Neural progenitor cell (in vitro differentiated cells): ENCODE measurements at regions not wholly inside any gene's neighbourhood (a gene's known extent, or its start where the extent isn't known, plus 50 kb on each side); places are given as distances from the start of the nearest gene placed in this dataset.
A peak's percentile ranks its signal among the peaks of the same experiment; 100 is the strongest.

Experiments
- DNase-seq: peaks from one replicate; pipeline ENCODE4 v3.0.0-alpha.2; 2016; ENCODE audit warnings: low spot score
- H2AFZ ChIP-seq: fragments of 200-600 bp; sonication (generic); replicated peaks from 2 replicates; pipeline ENCODE4 v1.6.1; 2016; ENCODE audit warnings: antibody characterized with exemption
- H3F3A ChIP-seq: fragments of 200-600 bp; sonication (generic); 2 replicates; pipeline ENCODE4 v1.6.1; 2016; ENCODE audit warnings: antibody characterized with exemption, low read depth
- H3K27ac ChIP-seq: fragments of 200-600 bp; sonication (generic); 2 replicates; pipeline ENCODE4 v1.5.1; 2016; ENCODE audit warnings: mild to moderate bottlenecking
- H3K27me3 ChIP-seq: fragments of 200-600 bp; sonication (generic); 2 replicates; pipeline ENCODE4 v1.6.1; 2016; ENCODE audit warnings: mild to moderate bottlenecking, moderate library complexity
- H3K36me3 ChIP-seq: fragments of 200-600 bp; sonication (generic); 2 replicates; pipeline ENCODE4 v1.5.1; 2016
- H3K4me1 ChIP-seq: fragments of 200-600 bp; sonication (generic); 2 replicates; pipeline ENCODE4 v1.6.1; 2016; ENCODE audit warnings: mixed run types
- H3K4me2 ChIP-seq: fragments of 200-600 bp; sonication (generic); 2 replicates; pipeline ENCODE4 v1.6.1; 2016
- H3K4me3 ChIP-seq: fragments of 200-600 bp; sonication (generic); 2 replicates; pipeline ENCODE4 v1.5.1; 2016
- H3K79me2 ChIP-seq: fragments of 200-600 bp; sonication (generic); 2 replicates; pipeline ENCODE4 v1.6.1; 2016; ENCODE audit warnings: low read depth
- H3K9ac ChIP-seq: fragments of 200-600 bp; sonication (generic); 2 replicates; pipeline ENCODE4 v1.6.1; 2016
- H3K9me3 ChIP-seq: fragments of 200-600 bp; sonication (generic); 2 replicates; pipeline ENCODE4 v1.5.1; 2016; ENCODE audit warnings: low read depth
- H4K20me1 ChIP-seq: fragments of 200-600 bp; sonication (generic); 2 replicates; pipeline ENCODE4 v1.6.1; 2016; ENCODE audit warnings: low read depth
- H3K27ac Mint-ChIP-seq: 3 replicates; pipeline ENCODE4 v1.8.0; 2021; ENCODE audit warnings: mixed read lengths
- H3K27me3 Mint-ChIP-seq: 2 replicates; pipeline ENCODE4 v1.8.0; 2022; ENCODE audit warnings: low read depth, mild to moderate bottlenecking, inconsistent platforms, moderate library complexity, mixed read lengths; ENCODE audit not compliant: insufficient read depth
- H3K36me3 Mint-ChIP-seq: 3 replicates; pipeline ENCODE4 v1.8.0; 2021; ENCODE audit warnings: mixed read lengths
- H3K4me1 Mint-ChIP-seq: 3 replicates; pipeline ENCODE4 v1.8.0; 2021; ENCODE audit warnings: mixed read lengths
- H3K4me3 Mint-ChIP-seq: 3 replicates; pipeline ENCODE4 v1.8.0; 2021; ENCODE audit warnings: mild to moderate bottlenecking, moderate library complexity, mixed read lengths
- H3K9me3 Mint-ChIP-seq: 3 replicates; pipeline ENCODE4 v1.8.0; 2020; ENCODE audit warnings: mixed read lengths
- EZH2 ChIP-seq: fragments of 200-600 bp; sonication (generic); IDR thresholded peaks from 2 replicates; pipeline ENCODE4 v1.6.1; 2017; ENCODE audit warnings: antibody characterized with exemption, mild to moderate bottlenecking, moderate library complexity
- EZH2phosphoT487 ChIP-seq: fragments of 200-600 bp; sonication (generic); IDR thresholded peaks from 2 replicates; pipeline ENCODE4 v1.6.1; 2017; ENCODE audit warnings: antibody characterized with exemption
- TF ChIP-seq, protein P1 (sequence below): fragments of 200-600 bp; sonication (generic); IDR thresholded peaks from 2 replicates; pipeline ENCODE4 v1.5.1; 2017; ENCODE audit warnings: antibody characterized with exemption, mild to moderate bottlenecking

- Histone ChIP-seq H2AFZ (peak overlapping the region; percentile 8), H3K4me3 (no peak overlapping the region), H3K9ac (no peak overlapping the region), H3K9me3 (no peaks in the 10 kb centered on the region), H3K36me3 (no peaks in the 10 kb centered on the region), H3K27ac (peak overlapping the region; percentile 51), H3K27me3 (no peaks in the 10 kb centered on the region), H3K4me1 (peaks cover 25% of the 10 kb centered on the region), H3F3A (peaks cover 6% of the 10 kb centered on the region), H4K20me1 (no peaks in the 10 kb centered on the region), H3K4me2 (peak overlapping the region; percentile 58), H3K79me2 (no peaks in the 10 kb centered on the region)
- Mint-ChIP-seq H3K27me3 (no peaks in the 10 kb centered on the region), H3K4me1 (peaks cover 8% of the 10 kb centered on the region), H3K4me3 (no peak overlapping the region), H3K36me3 (no peaks in the 10 kb centered on the region), H3K9me3 (no peaks in the 10 kb centered on the region), H3K27ac (no peak overlapping the region)
- peak; percentile 53 for DNase-seq
- no peak for TF ChIP-seq EZH2
- TF ChIP-seq EZH2phosphoT487 = no peak
- TF ChIP-seq, protein P1, sequence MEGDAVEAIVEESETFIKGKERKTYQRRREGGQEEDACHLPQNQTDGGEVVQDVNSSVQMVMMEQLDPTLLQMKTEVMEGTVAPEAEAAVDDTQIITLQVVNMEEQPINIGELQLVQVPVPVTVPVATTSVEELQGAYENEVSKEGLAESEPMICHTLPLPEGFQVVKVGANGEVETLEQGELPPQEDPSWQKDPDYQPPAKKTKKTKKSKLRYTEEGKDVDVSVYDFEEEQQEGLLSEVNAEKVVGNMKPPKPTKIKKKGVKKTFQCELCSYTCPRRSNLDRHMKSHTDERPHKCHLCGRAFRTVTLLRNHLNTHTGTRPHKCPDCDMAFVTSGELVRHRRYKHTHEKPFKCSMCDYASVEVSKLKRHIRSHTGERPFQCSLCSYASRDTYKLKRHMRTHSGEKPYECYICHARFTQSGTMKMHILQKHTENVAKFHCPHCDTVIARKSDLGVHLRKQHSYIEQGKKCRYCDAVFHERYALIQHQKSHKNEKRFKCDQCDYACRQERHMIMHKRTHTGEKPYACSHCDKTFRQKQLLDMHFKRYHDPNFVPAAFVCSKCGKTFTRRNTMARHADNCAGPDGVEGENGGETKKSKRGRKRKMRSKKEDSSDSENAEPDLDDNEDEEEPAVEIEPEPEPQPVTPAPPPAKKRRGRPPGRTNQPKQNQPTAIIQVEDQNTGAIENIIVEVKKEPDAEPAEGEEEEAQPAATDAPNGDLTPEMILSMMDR = no peak
Observed at GRCh38 chr1:95438218-95438948, 204.4 kb downstream of the RWDD3 start.

- Histone ChIP-seq H3K4me2 (no peak overlapping the region), H3K36me3 (no peaks in the 10 kb centered on the region), H2AFZ (no peak overlapping the region), H3K27ac (no peak overlapping the region), H3K9ac (no peak overlapping the region), H3F3A (peaks cover 6% of the 10 kb centered on the region), H3K9me3 (no peaks in the 10 kb centered on the region), H3K4me1 (peaks cover 25% of the 10 kb centered on the region), H3K27me3 (no peaks in the 10 kb centered on the region), H3K4me3 (no peak overlapping the region), H4K20me1 (no peaks in the 10 kb centered on the region), H3K79me2 (no peaks in the 10 kb centered on the region)
- Mint-ChIP-seq H3K4me1 (peaks cover 8% of the 10 kb centered on the region), H3K27me3 (no peaks in the 10 kb centered on the region), H3K27ac (no peak overlapping the region), H3K4me3 (no peak overlapping the region), H3K36me3 (no peaks in the 10 kb centered on the region), H3K9me3 (no peaks in the 10 kb centered on the region)
- TF ChIP-seq EZH2phosphoT487 = no peak
- TF ChIP-seq, protein P1 = no peak
- TF ChIP-seq EZH2 = no peak
- no peak for DNase-seq
Observed at GRCh38 chr1:95440511-95440910, 206.5 kb downstream of the RWDD3 start.

GRCh38 chr1:95449516-95449915, 215.5 kb downstream of the RWDD3 start:
- DNase-seq = no peak
- Histone ChIP-seq H3F3A (no peaks in the 10 kb centered on the region), H3K4me2 (no peak overlapping the region), H3K9ac (no peak overlapping the region), H3K4me3 (no peak overlapping the region), H3K9me3 (no peaks in the 10 kb centered on the region), H3K27ac (no peak overlapping the region), H4K20me1 (no peaks in the 10 kb centered on the region), H3K79me2 (no peaks in the 10 kb centered on the region), H2AFZ (no peak overlapping the region), H3K27me3 (no peaks in the 10 kb centered on the region), H3K4me1 (no peaks in the 10 kb centered on the region), H3K36me3 (no peaks in the 10 kb centered on the region)
- Mint-ChIP-seq H3K9me3 (peaks cover 2% of the 10 kb centered on the region), H3K27me3 (peaks cover 4% of the 10 kb centered on the region), H3K4me1 (no peaks in the 10 kb centered on the region), H3K27ac (no peak overlapping the region), H3K36me3 (no peaks in the 10 kb centered on the region), H3K4me3 (no peak overlapping the region)
- no peak for TF ChIP-seq EZH2
- TF ChIP-seq, protein P1 = no peak
- TF ChIP-seq EZH2phosphoT487 = no peak
